GM12891 (cell line): ENCODE measurements at regions not wholly inside any gene's neighbourhood (a gene's known extent, or its start where the extent isn't known, plus 50 kb on each side); places are given as distances from the start of the nearest gene placed in this dataset.

Source experiments
- PAX5 ChIP-seq: IDR thresholded peaks from 2 replicates; pipeline ENCODE4 v1.6.1; 2011; ENCODE audit warnings: low read length, moderate library complexity, mild to moderate bottlenecking; ENCODE audit not compliant: insufficient read depth, severe bottlenecking
- POLR2A ChIP-seq: IDR thresholded peaks from 2 replicates; pipeline ENCODE4 v1.6.1; 2011; ENCODE audit warnings: low read depth, low read length, control low read depth

DNA sequence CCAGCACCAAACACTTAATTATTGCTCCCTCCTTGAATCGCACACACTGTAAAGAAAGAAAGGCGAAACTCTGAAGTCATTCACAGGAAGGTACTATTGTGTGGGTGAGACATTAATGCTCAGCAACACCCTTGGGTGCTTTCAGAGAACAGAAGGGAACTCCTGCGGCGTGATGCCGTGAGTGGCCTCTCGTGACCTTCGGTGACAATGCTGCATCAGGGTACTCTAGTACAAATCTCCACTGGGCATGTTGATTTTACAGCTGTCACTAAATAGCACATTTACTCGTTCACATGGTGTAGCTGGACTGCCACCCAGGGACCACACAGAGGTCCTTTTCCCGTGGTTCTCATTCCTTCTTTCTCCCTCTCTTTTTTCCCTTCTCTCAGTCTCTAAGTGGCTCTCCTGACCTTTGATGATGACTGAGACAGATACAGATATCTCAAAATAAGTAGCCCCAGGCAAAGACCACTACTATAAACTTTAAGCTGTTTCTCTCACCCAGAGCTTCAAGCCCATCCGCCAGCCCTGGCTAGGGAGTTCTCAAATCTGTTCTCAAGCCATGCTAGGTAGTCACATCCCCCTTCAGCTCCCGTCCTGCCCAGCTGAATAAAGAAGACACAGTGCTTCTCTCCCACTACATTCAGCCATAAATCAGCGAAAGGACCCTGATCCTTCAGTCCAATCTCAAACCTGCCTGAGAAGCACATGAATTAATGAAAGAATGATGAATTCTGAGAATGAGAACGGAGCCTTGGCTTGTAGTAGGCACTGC, 223.4 kb upstream of the FMN2 start:
- TF ChIP-seq POLR2A (no peak), PAX5 (no peak)
